ENCODE measurements at regions not wholly inside any gene's neighbourhood (a gene's known extent, or its start where the extent isn't known, plus 50 kb on each side); places are given as distances from the start of the nearest gene placed in this dataset.
"Not testable (repeated sequence)": the region's sequence is repeated elsewhere in the genome, so short reads cannot be mapped to it uniquely, and the experiment has no call there.

GRCh38 chrY:10958122-10958521, 1430.4 kb downstream of the TSPY10 start:
- DNase-seq (ENCODE audit: low read depth): not testable (repeated sequence)

GRCh38 chrY:10973422-10973821, 1445.7 kb downstream of the TSPY10 start:
- DNase-seq (ENCODE audit: low read depth): no peak

GRCh38 chrY:10986655-10987054, 1459.0 kb downstream of the TSPY10 start:
- DNase-seq (ENCODE audit: low read depth): no peak

- DNase-seq (ENCODE audit: low read depth): no peak
Observed at GRCh38 chrY:10987626-10988025, 1459.9 kb downstream of the TSPY10 start.

GRCh38 chrY:10993955-10994354, 1466.3 kb downstream of the TSPY10 start:
- no peak for DNase-seq (ENCODE audit: low read depth)

GRCh38 chrY:10999715-11000114, 1472.0 kb downstream of the TSPY10 start:
- not testable (repeated sequence) for DNase-seq (ENCODE audit: low read depth)

GRCh38 chrY:11014229-11014628, 1486.5 kb downstream of the TSPY10 start:
- DNase-seq (ENCODE audit: low read depth): not testable (repeated sequence)

GRCh38 chrY:11022734-11023133, 1495.1 kb downstream of the TSPY10 start:
- no peak for DNase-seq (ENCODE audit: low read depth)

- no peak for DNase-seq (ENCODE audit: low read depth)
Observed at GRCh38 chrY:11044234-11044883, 1516.7 kb downstream of the TSPY10 start.

- no peak for DNase-seq (ENCODE audit: low read depth)
Observed at GRCh38 chrY:11063486-11063885, 1535.8 kb downstream of the TSPY10 start.

GRCh38 chrY:11063960-11064359, 1536.3 kb downstream of the TSPY10 start:
- DNase-seq (ENCODE audit: low read depth): no peak

GRCh38 chrY:11064376-11064775, 1536.7 kb downstream of the TSPY10 start:
- DNase-seq (ENCODE audit: low read depth): no peak

GRCh38 chrY:11069271-11069670, 1541.6 kb downstream of the TSPY10 start:
- DNase-seq (ENCODE audit: low read depth): no peak

GRCh38 chrY:11070250-11071113, 1542.8 kb downstream of the TSPY10 start:
- DNase-seq (ENCODE audit: low read depth): no peak

GRCh38 chrY:11085801-11086200, 1558.1 kb downstream of the TSPY10 start:
- not testable (repeated sequence) for DNase-seq (ENCODE audit: low read depth)

- DNase-seq (ENCODE audit: low read depth): not testable (repeated sequence)
Observed at GRCh38 chrY:11097498-11097897, 1569.8 kb downstream of the TSPY10 start.

- DNase-seq (ENCODE audit: low read depth): not testable (repeated sequence)
Observed at GRCh38 chrY:11098419-11098818, 1570.7 kb downstream of the TSPY10 start.

- no peak for DNase-seq (ENCODE audit: low read depth)
Observed at GRCh38 chrY:11099004-11099403, 1571.3 kb downstream of the TSPY10 start.

GRCh38 chrY:11100472-11100871, 1572.8 kb downstream of the TSPY10 start:
- not testable (repeated sequence) for DNase-seq (ENCODE audit: low read depth)

- DNase-seq (ENCODE audit: low read depth): peak; percentile 13
Observed at GRCh38 chrY:11102987-11103386, 1575.3 kb downstream of the TSPY10 start.

- DNase-seq (ENCODE audit: low read depth): not testable (repeated sequence)
Observed at GRCh38 chrY:11107127-11107918, 1579.6 kb downstream of the TSPY10 start.

GRCh38 chrY:11151724-11152123, 1549.3 kb upstream of the USP9Y start:
- DNase-seq (ENCODE audit: low read depth): not testable (repeated sequence)
